HG03097 (cell line): ENCODE measurements at regions not wholly inside any gene's neighbourhood (a gene's known extent, or its start where the extent isn't known, plus 50 kb on each side); places are given as distances from the start of the nearest gene placed in this dataset.
"Not testable (repeated sequence)": the region's sequence is repeated elsewhere in the genome, so short reads cannot be mapped to it uniquely, and the experiment has no call there.

Experiments used
- ATAC-seq: cut with Tn5 transposase; IDR thresholded peaks from one replicate; pipeline ENCODE4 v1.9.1; 2021; ENCODE audit not compliant: unreplicated experiment, low FRiP score

GRCh38 chr2:66632882-66633281 lies 198.0 kb downstream of the MEIS1 start:
- ATAC-seq, result not testable (repeated sequence)

- no peak for ATAC-seq
These were observed 198.7 kb downstream of the MEIS1 start for GRCh38 chr2:66633631-66634030.

- ATAC-seq, result no peak
These were observed 199.9 kb downstream of the MEIS1 start for GRCh38 chr2:66634784-66635183.

- no peak for ATAC-seq
These were observed 206.8 kb downstream of the MEIS1 start for GRCh38 chr2:66641685-66642084.

- ATAC-seq, result not testable (repeated sequence)
These were observed 213.2 kb downstream of the MEIS1 start for GRCh38 chr2:66648081-66648480.

GRCh38 chr2:66649006-66649405 lies 214.1 kb downstream of the MEIS1 start:
- ATAC-seq, result no peak

GRCh38 chr2:66651295-66651694 lies 216.4 kb downstream of the MEIS1 start:
- no peak for ATAC-seq

- no peak for ATAC-seq
These were observed 225.9 kb downstream of the MEIS1 start for GRCh38 chr2:66660804-66661203.

GRCh38 chr2:66661253-66662173 lies 226.6 kb downstream of the MEIS1 start:
- no peak for ATAC-seq

GRCh38 chr2:66665124-66665984 lies 230.4 kb downstream of the MEIS1 start:
- ATAC-seq, result no peak

- ATAC-seq, result no peak
These were observed 232.4 kb downstream of the MEIS1 start for GRCh38 chr2:66667301-66667700.

GRCh38 chr2:66673286-66673685 lies 238.4 kb downstream of the MEIS1 start:
- ATAC-seq, result no peak

- ATAC-seq, result no peak
These were observed 239.2 kb downstream of the MEIS1 start for GRCh38 chr2:66674087-66674486.

- no peak for ATAC-seq
These were observed 240.7 kb downstream of the MEIS1 start for GRCh38 chr2:66675591-66675990.

- no peak for ATAC-seq
These were observed 244.5 kb downstream of the MEIS1 start for GRCh38 chr2:66679442-66679841.

- ATAC-seq, result no peak
These were observed 247.6 kb downstream of the MEIS1 start for GRCh38 chr2:66682476-66682875.

GRCh38 chr2:66683064-66683463 lies 248.1 kb downstream of the MEIS1 start:
- no peak for ATAC-seq

- no peak for ATAC-seq
These were observed 248.7 kb downstream of the MEIS1 start for GRCh38 chr2:66683599-66683998.

- no peak for ATAC-seq
These were observed 249.4 kb downstream of the MEIS1 start for GRCh38 chr2:66684289-66684688.

- ATAC-seq, result no peak
These were observed 251.8 kb downstream of the MEIS1 start for GRCh38 chr2:66686755-66687154.

- no peak for ATAC-seq
These were observed 254.0 kb downstream of the MEIS1 start for GRCh38 chr2:66688951-66689350.
